Subcutaneous abdominal adipose tissue (tissue), 5 donors: ENCODE measurements at regions not wholly inside any gene's neighbourhood (a gene's known extent, or its start where the extent isn't known, plus 50 kb on each side); places are given as distances from the start of the nearest gene placed in this dataset.

Experiments
- H3K27ac ChIP-seq: one replicate; pipeline ENCODE4 v1.7.0; 2013; ENCODE audit warnings: low read depth, mild to moderate bottlenecking, inconsistent platforms, low read length, moderate library complexity
- H3K27me3 ChIP-seq, 5 donors: one replicate each; pipeline ENCODE4 v1.7.0; 2013; ENCODE audit warnings: low read length in 5 of 5, inconsistent platforms in 1 of 5; ENCODE audit not compliant: control insufficient read depth in 5 of 5, insufficient read depth in 4 of 5
- H3K36me3 ChIP-seq, 5 donors: one replicate each; pipeline ENCODE4 v1.7.0; 2013; ENCODE audit warnings: low read length in 5 of 5; ENCODE audit not compliant: control insufficient read depth in 5 of 5, insufficient read depth in 5 of 5
- H3K4me1 ChIP-seq, 5 donors: one replicate each; pipeline ENCODE4 v1.7.0; 2013; ENCODE audit warnings: low read length in 5 of 5, mild to moderate bottlenecking in 3 of 5, moderate library complexity in 1 of 5; ENCODE audit not compliant: control insufficient read depth in 5 of 5, insufficient read depth in 5 of 5
- H3K4me3 ChIP-seq, 5 donors: one replicate each; pipeline ENCODE4 v1.7.0; 2013; ENCODE audit warnings: low read length in 5 of 5, low read depth in 1 of 5
- H3K9ac ChIP-seq, 5 donors: one replicate each; pipeline ENCODE4 v1.7.0; 2013; ENCODE audit warnings: low read length in 5 of 5, mild to moderate bottlenecking in 4 of 5, moderate library complexity in 3 of 5
- H3K9me3 ChIP-seq, 5 donors: one replicate each; pipeline ENCODE4 v1.7.0; 2013; ENCODE audit warnings: low read length in 5 of 5; ENCODE audit not compliant: control insufficient read depth in 5 of 5
- donor health status: healthy.
- donor health status: healthy.
- donor health status: healthy.
- donor health status: healthy.
- donor health status: healthy.

GRCh38 chr12:60265741-60266140 is 669.9 kb downstream of the SLC16A7 start:
- no peak overlapping the region for H3K4me3 ChIP-seq
- no peaks in the 10 kb centered on the region for H3K27me3 ChIP-seq
- no peaks in the 10 kb centered on the region for H3K36me3 ChIP-seq
- H3K27ac ChIP-seq = no peak overlapping the region
- no peaks in the 10 kb centered on the region for H3K4me1 ChIP-seq
- no peak overlapping the region for H3K9ac ChIP-seq
- no peaks in the 10 kb centered on the region for H3K9me3 ChIP-seq

GRCh38 chr12:60266381-60266852 is 670.6 kb downstream of the SLC16A7 start:
- no peaks in the 10 kb centered on the region for H3K27me3 ChIP-seq
- H3K27ac ChIP-seq = no peak overlapping the region
- H3K4me3 ChIP-seq = no peak overlapping the region
- H3K9me3 ChIP-seq = no peaks in the 10 kb centered on the region
- no peaks in the 10 kb centered on the region for H3K36me3 ChIP-seq
- no peak overlapping the region for H3K9ac ChIP-seq
- H3K4me1 ChIP-seq = no peaks in the 10 kb centered on the region

GRCh38 chr12:60269611-60270269 is 673.9 kb downstream of the SLC16A7 start:
- Histone ChIP-seq H3K4me3 (no peak overlapping the region), H3K9ac (no peak overlapping the region), H3K4me1 (no peaks in the 10 kb centered on the region)

GRCh38 chr12:60271816-60272215 is 676.0 kb downstream of the SLC16A7 start:
- H3K27ac ChIP-seq = no peak overlapping the region
- no peak overlapping the region for H3K4me3 ChIP-seq
- H3K4me1 ChIP-seq = no peaks in the 10 kb centered on the region
- H3K27me3 ChIP-seq = no peaks in the 10 kb centered on the region
- H3K36me3 ChIP-seq = no peaks in the 10 kb centered on the region
- H3K9ac ChIP-seq = no peak overlapping the region
- H3K9me3 ChIP-seq = no peaks in the 10 kb centered on the region

More at GRCh38 chr12:60269611-60270269, 673.9 kb downstream of the SLC16A7 start:
- Histone ChIP-seq H3K27me3 (no peaks in the 10 kb centered on the region), H3K9me3 (no peaks in the 10 kb centered on the region), H3K27ac (no peak overlapping the region), H3K36me3 (no peaks in the 10 kb centered on the region)

GRCh38 chr12:60278209-60278608 is 682.4 kb downstream of the SLC16A7 start:
- Histone ChIP-seq H3K4me1 (no peaks in the 10 kb centered on the region), H3K4me3 (no peak overlapping the region), H3K27ac (no peak overlapping the region), H3K9me3 (peaks cover 0 to 4% (median 0%) of the 10 kb centered on the region in 5 donors), H3K27me3 (no peaks in the 10 kb centered on the region), H3K36me3 (no peaks in the 10 kb centered on the region), H3K9ac (no peak overlapping the region)

- Histone ChIP-seq H3K27ac (no peak overlapping the region), H3K36me3 (no peaks in the 10 kb centered on the region), H3K9ac (no peak overlapping the region), H3K9me3 (peaks cover 0 to 4% (median 0%) of the 10 kb centered on the region in 5 donors), H3K27me3 (no peaks in the 10 kb centered on the region), H3K4me1 (no peaks in the 10 kb centered on the region), H3K4me3 (no peak overlapping the region)
Measured at GRCh38 chr12:60279221-60279620, 683.4 kb downstream of the SLC16A7 start.

GRCh38 chr12:60281522-60281921 is 685.7 kb downstream of the SLC16A7 start:
- Histone ChIP-seq H3K27ac (no peak overlapping the region), H3K36me3 (no peaks in the 10 kb centered on the region), H3K9me3 (peaks cover 0 to 4% (median 0%) of the 10 kb centered on the region in 5 donors), H3K27me3 (no peaks in the 10 kb centered on the region), H3K4me1 (no peaks in the 10 kb centered on the region), H3K9ac (no peak overlapping the region), H3K4me3 (no peak overlapping the region)

- Histone ChIP-seq H3K9ac (no peak overlapping the region), H3K9me3 (peaks cover 0 to 15% (median 7%) of the 10 kb centered on the region in 5 donors), H3K36me3 (no peaks in the 10 kb centered on the region), H3K27me3 (no peaks in the 10 kb centered on the region), H3K4me3 (no peak overlapping the region), H3K27ac (no peak overlapping the region), H3K4me1 (no peaks in the 10 kb centered on the region)
Measured at GRCh38 chr12:60290532-60290931, 694.7 kb downstream of the SLC16A7 start.

- Histone ChIP-seq H3K9ac (no peak overlapping the region), H3K27me3 (no peaks in the 10 kb centered on the region), H3K36me3 (no peaks in the 10 kb centered on the region), H3K4me1 (no peaks in the 10 kb centered on the region), H3K4me3 (no peak overlapping the region), H3K27ac (no peak overlapping the region), H3K9me3 (peaks cover 0 to 1% (median 0%) of the 10 kb centered on the region in 5 donors)
Measured at GRCh38 chr12:60308366-60308991, 712.6 kb downstream of the SLC16A7 start.

- Histone ChIP-seq H3K4me3 (no peak overlapping the region), H3K27ac (no peak overlapping the region), H3K9ac (no peak overlapping the region), H3K36me3 (no peaks in the 10 kb centered on the region), H3K4me1 (no peaks in the 10 kb centered on the region), H3K27me3 (no peaks in the 10 kb centered on the region), H3K9me3 (peaks cover 0 to 2% (median 0%) of the 10 kb centered on the region in 5 donors)
Measured at GRCh38 chr12:60311940-60312339, 716.1 kb downstream of the SLC16A7 start.
